GM19438 (cell line): ENCODE measurements at regions not wholly inside any gene's neighbourhood (a gene's known extent, or its start where the extent isn't known, plus 50 kb on each side); places are given as distances from the start of the nearest gene placed in this dataset.
"Not testable (repeated sequence)": the region's sequence is repeated elsewhere in the genome, so short reads cannot be mapped to it uniquely, and the experiment has no call there.

Experiments used
- ATAC-seq: cut with Tn5 transposase; IDR thresholded peaks from one replicate; pipeline ENCODE4 v1.9.1; 2021; ENCODE audit warnings: low read depth; ENCODE audit not compliant: unreplicated experiment

- no peak for ATAC-seq
Measured at GRCh38 chr14:105851716-105852377, 325.5 kb downstream of the TMEM121 start.

GRCh38 chr14:105852378-105853088 is 326.1 kb downstream of the TMEM121 start:
- no peak for ATAC-seq

- no peak for ATAC-seq
Measured at GRCh38 chr14:105853089-105853906, 326.9 kb downstream of the TMEM121 start.

DNA sequence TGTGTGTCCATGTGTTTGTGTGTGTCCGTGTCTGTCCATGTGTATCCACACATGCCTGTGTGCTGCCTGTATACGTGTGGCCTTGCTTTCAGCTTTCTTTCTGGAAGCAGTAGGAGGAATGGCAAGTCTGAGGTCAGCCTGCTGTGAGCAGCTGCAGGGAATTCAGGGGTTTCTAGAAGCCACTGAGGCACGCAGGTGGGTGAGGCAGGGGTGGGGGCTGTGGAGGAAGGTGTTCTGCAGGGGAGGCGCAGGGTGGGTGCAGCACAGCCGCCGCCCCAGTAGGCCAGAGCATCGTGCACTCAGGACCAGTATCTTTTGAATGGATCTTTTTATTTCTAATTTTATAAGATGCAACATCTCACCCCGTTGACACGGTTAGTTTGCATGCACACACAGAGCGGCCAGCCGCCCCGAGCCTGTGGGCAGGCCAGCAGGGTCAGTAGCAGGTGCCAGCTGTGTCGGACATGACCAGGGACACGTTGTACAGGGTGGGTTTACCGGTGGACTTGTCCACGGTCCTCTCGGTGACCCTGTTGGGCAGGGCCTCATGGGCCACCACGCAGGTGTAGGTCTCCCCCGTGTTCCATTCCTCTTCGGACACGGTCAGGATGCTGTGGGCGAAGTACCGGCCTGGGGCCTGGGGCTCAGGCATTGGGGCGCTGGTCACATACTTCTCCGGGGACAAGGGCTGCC is 327.7 kb downstream of the TMEM121 start:
- ATAC-seq: no peak

- ATAC-seq: no peak
Measured at GRCh38 chr14:105854600-105855245, 328.3 kb downstream of the TMEM121 start.

DNA sequence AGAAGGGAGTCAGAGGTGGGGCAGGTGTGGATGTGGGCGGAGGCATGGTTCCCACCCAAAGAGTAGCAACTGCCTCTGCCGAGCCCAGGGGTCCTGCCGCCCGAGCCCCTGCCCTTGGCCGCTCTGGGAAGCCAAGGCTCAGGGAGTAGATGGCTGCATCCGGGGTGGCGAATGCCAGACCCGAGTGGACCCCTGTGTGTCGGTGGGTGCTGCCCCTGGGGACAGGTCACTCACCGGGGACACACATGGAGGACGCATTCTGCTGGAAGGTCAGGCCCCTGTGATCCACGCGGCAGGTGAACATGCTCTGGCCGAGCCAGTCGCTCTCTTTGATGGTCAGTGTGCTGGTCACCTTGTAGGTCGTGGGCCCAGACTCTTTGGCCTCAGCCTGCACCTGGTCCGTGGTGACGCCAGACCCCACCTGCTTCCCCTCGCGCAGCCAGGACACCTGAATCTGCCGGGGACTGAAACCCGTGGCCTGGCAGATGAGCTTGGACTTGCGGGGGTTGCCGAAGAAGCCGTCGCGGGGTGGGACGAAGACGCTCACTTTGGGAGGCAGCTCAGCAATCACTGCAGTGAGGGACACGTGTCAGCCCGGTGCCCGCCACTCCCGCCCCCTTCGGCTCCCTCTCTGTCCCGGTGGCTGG is 329.0 kb downstream of the TMEM121 start:
- ATAC-seq: no peak

GRCh38 chr14:105855893-105856675 is 329.7 kb downstream of the TMEM121 start:
- ATAC-seq: no peak

DNA sequence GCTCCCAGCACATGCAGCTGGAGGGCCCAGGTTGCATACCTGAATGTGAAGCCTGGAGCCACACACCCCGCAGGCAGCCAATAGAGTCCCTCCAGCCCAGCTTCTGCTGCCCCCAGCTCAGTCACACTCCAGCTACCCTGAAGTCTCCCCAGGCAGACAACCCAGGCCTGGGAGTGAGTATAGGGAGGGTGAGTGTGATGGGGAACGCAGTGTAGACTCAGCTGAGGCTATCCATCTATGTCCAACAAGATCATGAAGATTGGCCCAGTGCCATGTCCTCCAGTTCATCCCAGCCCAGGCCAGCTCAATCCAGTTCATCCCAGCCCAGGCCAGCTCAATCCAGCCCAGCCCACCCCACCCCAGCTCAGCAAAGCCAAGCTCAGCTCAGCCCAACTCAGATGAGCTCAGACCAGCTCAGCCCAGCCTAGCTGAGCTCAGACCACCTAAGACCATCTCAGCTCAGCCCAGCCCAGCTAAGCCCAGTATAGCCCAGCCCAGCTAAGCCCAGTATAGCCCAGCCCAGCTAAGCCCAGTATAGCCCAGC is 330.4 kb downstream of the TMEM121 start:
- ATAC-seq: no peak

DNA sequence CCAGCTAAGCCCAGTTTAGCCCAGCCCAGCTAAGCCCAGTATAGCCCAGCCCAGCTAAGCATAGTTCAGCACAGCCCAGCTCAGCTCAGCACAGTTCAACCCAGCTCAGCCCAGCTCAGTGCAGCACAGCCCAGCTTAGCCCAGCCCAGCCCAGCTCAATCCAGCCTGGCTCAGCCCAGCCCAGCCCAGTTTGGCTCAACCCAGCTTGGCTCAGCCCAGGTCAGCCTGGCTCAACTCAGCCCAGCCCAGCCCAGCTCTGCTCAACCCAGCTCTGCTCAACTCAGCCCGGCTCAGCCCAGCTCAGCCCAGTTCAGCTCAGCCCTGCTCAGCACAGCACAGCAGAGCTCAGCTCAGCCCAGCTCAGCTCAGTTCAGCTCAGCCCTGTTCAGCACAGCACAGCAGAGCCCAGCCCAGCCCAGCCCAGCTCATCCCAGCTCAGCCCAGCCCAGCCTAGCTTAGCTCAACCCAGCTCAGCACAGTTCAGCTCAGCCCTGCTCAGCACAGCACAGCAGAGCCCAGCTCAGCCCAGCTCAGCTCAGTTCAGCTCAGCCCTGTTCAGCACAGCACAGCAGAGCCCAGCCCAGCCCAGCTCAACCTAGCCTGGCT is 330.9 kb downstream of the TMEM121 start:
- no peak for ATAC-seq

GRCh38 chr14:105857826-105858675 is 331.7 kb downstream of the TMEM121 start:
- no peak for ATAC-seq

DNA sequence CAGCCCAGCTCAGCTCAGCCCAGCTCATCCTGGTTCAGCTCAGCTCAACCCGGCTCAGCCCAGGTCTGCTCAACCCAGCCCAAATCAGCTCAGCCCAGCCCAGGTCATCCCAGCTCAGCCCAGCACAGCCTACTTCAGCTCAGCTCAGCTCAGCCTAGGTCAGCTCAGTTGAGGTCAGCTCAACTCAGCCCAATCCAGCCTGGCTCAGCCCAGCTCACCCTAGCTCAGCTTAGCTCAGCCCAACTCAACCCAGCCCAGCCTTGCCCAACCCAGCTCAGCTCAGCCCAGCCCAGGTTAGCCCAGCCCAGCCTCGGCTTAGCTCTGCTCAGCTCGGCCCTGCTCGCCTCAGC is 332.3 kb downstream of the TMEM121 start:
- no peak for ATAC-seq

- ATAC-seq: not testable (repeated sequence)
Measured at GRCh38 chr14:105859073-105859716, 332.8 kb downstream of the TMEM121 start.

- no peak for ATAC-seq
Measured at GRCh38 chr14:105859717-105860614, 333.6 kb downstream of the TMEM121 start.

DNA sequence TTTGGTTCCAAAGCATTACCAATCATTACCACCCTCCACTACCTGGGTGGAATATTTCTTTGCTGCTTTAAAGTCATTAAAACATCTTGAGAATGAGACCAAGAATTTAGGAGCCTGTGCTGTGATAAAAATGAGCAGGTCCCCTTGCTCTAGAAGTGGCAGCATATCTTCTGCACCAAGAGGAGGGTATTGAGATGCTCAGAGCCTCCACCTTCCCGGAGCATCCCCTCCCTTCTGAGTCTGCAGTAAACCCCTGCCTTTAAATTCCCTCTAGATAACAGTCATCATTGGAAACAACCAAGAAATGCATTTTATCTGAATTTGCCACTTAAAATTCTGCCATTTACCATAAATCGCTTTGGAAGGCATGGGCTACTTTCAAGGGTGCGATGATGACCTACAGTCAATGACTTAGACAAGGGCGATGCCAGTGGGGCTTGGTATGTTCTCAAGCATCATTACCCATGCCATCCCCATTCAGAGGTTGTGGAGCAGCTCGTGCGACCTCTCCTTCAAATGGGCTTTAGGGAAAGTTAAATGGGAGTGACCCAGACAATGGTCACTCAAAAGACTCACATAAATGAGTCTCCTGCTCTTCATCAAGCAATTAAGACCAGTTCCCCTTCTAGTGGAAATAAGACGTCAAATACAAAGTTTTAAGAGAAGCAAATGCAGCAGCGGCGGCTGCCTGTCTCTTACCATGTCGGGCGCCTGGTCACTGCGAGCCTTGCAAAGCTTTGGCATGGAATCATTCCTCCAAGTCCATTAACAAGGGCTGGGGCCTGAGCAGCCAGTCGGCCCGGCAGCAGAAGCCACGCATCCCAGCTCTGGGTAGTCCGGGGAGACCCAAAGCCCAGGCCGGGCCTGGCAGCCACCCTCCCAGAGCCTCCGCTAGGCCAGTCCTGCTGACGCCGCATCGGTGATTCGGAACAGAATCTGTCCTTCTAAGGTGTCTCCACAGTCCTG is 334.5 kb downstream of the TMEM121 start:
- no peak for ATAC-seq

DNA sequence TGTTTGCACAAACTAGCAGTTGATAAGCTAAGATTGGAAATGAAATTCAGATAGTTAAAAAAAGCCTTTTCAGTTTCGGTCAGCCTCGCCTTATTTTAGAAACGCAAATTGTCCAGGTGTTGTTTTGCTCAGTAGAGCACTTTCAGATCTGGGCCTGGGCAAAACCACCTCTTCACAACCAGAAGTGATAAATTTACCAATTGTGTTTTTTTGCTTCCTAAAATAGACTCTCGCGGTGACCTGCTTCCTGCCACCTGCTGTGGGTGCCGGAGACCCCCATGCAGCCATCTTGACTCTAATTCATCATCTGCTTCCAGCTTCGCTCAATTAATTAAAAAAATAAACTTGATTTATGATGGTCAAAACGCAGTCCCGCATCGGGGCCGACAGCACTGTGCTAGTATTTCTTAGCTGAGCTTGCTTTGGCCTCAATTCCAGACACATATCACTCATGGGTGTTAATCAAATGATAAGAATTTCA is 335.6 kb downstream of the TMEM121 start:
- ATAC-seq: peak; percentile 41
